Mononuclear cell (primary cell): ENCODE measurements at regions not wholly inside any gene's neighbourhood (a gene's known extent, or its start where the extent isn't known, plus 50 kb on each side); places are given as distances from the start of the nearest gene placed in this dataset.

Source experiments
- H3K27me3 ChIP-seq: 2 replicates; pipeline ENCODE4 v1.6.0; 2011; ENCODE audit warnings: low read length, control low read depth; ENCODE audit not compliant: insufficient read depth
- H3K4me1 ChIP-seq: 2 replicates; pipeline ENCODE4 v1.5.1; 2011; ENCODE audit warnings: mild to moderate bottlenecking, low read length, control low read depth; ENCODE audit not compliant: insufficient read depth
- H3K4me3 ChIP-seq: 2 replicates; pipeline ENCODE4 v1.5.1; 2011; ENCODE audit warnings: mild to moderate bottlenecking, low read length, moderate library complexity
- H3K9me3 ChIP-seq: 2 replicates; pipeline ENCODE4 v1.5.1; 2011; ENCODE audit warnings: low read depth, mild to moderate bottlenecking, control low read depth, low read length

DNA sequence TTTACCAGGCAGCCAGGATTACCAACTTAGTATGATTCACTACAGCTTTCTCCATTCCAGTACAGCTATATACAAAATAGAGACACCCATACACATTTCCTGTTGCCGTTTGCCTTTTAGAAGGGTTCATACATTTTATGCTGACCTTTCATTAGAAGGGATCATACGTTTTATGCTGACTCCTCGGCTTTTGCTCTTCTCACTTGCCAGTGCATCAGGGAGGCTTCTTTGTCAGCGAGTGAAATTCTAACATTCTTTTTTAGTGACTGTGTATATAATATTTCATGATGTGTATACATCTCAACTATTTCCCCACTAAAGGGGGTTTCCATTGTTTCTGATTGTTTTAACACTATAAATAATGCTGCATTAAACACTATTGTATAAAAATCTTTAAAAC is 552.6 kb downstream of the TRIML1 start:
- Histone ChIP-seq H3K4me3 (no peak overlapping the region), H3K4me1 (no peaks in the 10 kb centered on the region), H3K9me3 (no peaks in the 10 kb centered on the region), H3K27me3 (no peaks in the 10 kb centered on the region)

DNA sequence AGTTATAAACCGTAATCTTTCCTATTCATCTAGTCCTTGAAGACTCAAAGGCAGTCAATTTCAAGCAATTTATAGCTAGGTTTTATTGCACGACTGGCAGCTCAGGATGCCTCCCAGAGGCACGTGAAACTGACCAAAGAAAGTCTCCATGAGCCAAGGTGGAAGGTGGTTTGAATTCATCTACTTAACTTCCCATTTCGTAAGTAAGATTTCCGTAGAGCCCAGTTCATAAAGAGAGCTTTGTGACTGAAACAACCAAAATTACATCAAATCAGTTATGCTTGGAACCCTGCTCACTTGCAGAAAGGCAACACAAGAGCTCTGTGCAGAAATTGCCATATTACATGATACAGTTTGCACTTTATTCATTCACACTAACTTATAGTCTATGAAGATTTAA is 556.0 kb downstream of the TRIML1 start:
- Histone ChIP-seq H3K4me1 (no peaks in the 10 kb centered on the region), H3K27me3 (no peaks in the 10 kb centered on the region), H3K4me3 (no peak overlapping the region), H3K9me3 (no peaks in the 10 kb centered on the region)

- Histone ChIP-seq H3K9me3 (no peaks in the 10 kb centered on the region), H3K4me3 (no peak overlapping the region), H3K27me3 (no peaks in the 10 kb centered on the region), H3K4me1 (no peaks in the 10 kb centered on the region)
Measured at GRCh38 chr4:188697243-188697642, 558.0 kb downstream of the TRIML1 start.

DNA sequence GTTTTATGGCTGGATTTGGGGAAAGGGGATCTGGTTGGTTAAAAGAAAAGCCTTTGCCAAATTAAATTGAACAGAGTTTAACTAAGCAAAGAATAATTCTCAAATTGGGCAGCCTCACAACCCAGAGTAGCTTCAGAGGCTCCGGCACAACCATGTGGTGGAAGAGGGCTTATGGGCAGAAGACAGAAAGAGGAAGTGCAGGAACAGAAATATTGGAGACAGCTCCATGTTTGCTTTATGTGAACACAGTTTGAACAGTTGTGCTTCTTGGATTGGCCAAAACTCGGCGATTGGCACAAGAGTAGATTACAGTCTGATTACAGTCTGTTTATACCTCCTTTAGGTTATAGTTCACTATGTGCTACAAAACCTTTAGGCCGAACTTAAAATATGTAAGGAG is 562.7 kb downstream of the TRIML1 start:
- Histone ChIP-seq H3K4me1 (no peaks in the 10 kb centered on the region), H3K27me3 (no peaks in the 10 kb centered on the region), H3K9me3 (no peaks in the 10 kb centered on the region), H3K4me3 (no peak overlapping the region)

DNA sequence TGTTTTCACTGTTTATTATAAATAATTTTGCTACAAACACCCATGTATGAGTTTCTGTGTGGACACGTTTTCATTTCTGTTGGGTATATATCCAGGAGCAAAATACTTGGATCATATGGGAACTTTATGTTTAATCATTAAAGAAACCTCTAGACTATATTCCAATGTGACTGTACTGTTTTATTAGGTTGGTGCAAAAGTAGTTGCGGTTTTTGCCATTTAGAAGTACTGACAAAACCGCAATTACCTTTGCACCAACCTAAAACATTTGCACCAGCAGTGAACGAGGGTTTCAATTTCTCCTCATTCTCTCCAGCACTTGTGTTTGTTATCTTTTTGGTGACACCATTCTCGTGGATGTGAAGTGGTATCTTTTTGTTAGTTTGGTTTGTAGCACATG is 565.0 kb downstream of the TRIML1 start:
- no peaks in the 10 kb centered on the region for H3K9me3 ChIP-seq
- H3K4me1 ChIP-seq: no peaks in the 10 kb centered on the region
- H3K27me3 ChIP-seq: no peaks in the 10 kb centered on the region
- no peak overlapping the region for H3K4me3 ChIP-seq

DNA sequence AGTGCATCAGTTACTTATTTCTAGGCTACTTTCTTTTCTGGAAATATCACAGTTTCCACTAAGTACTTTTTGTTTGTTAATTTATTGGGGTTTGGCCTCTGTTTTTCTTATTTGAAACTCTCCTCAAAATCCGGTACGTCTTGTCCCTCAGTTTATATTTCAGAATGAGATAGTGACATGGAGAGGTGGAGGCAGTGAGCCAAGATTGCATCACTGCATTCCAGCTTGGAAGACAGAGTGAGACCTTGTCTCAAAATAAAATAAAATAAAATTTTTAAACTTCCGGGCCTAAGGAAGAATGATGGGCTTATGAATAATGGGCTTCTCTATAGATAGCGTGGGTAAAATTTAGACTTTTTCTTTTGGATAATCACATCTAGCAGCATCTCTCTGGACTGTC is 567.8 kb downstream of the TRIML1 start:
- Histone ChIP-seq H3K27me3 (no peaks in the 10 kb centered on the region), H3K9me3 (no peaks in the 10 kb centered on the region), H3K4me3 (no peak overlapping the region), H3K4me1 (no peaks in the 10 kb centered on the region)

- H3K27me3 ChIP-seq: no peaks in the 10 kb centered on the region
- no peak overlapping the region for H3K4me3 ChIP-seq
- no peaks in the 10 kb centered on the region for H3K4me1 ChIP-seq
- H3K9me3 ChIP-seq: no peaks in the 10 kb centered on the region
Measured at GRCh38 chr4:188714501-188714900, 575.3 kb downstream of the TRIML1 start.

DNA sequence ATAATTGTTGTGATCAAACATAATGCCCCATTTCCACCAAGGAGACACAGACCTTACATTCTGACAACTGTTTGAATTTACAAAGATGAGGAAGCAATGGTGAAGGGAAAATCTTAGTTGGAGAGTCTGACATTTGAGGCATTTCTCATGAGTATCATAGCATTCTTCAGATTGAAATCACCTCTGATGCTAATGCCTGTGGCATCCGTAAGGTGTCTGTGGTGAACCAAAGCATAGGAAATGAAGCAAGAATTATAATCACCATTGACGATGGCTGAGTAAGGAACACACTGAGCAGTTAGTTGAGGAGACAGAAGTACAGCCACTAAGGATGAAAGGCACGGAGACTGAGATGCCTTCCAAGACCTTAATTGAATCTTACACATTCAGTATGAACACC is 575.7 kb downstream of the TRIML1 start:
- H3K4me1 ChIP-seq: no peaks in the 10 kb centered on the region
- no peaks in the 10 kb centered on the region for H3K27me3 ChIP-seq
- no peaks in the 10 kb centered on the region for H3K9me3 ChIP-seq
- H3K4me3 ChIP-seq: no peak overlapping the region

DNA sequence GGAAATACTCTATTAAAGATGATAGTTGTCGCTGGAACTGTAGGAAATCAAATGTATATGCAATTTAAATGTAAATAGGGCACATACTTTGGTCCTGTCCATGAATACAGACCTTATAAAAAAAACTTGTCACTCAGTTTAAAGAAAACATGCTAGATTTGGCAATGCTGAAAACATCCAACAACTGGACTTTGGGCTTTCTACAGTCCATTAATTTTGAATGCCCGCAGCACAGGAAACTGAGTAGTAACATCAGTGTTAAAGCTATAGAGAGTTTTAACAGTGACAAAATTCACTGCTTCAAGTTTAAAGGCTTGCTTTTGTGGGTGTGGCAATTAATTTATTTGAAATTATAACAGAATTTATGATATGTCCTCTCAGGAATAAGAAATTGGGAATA is 578.4 kb downstream of the TRIML1 start:
- Histone ChIP-seq H3K27me3 (no peaks in the 10 kb centered on the region), H3K4me3 (no peak overlapping the region), H3K4me1 (no peaks in the 10 kb centered on the region), H3K9me3 (peaks cover 4% of the 10 kb centered on the region)

DNA sequence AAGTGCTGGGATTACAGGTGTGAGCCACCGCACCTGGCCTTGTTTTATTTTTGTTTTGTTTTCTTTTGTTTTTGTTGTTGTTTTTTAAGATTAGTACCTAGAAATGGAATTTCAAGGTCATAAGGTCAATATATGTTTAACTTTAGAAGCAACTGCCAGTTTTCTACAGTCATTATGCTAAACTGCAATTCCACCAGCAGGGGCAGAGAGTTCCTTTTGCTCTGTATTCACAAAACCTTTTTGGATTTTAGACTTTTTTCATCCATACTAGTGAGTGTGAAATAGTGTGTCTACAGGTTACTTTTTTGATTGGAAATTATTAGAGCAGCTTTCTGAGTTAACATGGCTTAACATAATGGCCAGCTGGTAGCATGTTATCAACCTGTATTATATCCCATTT is 580.6 kb downstream of the TRIML1 start:
- Histone ChIP-seq H3K27me3 (no peaks in the 10 kb centered on the region), H3K9me3 (peaks cover 4% of the 10 kb centered on the region), H3K4me3 (no peak overlapping the region), H3K4me1 (no peaks in the 10 kb centered on the region)

DNA sequence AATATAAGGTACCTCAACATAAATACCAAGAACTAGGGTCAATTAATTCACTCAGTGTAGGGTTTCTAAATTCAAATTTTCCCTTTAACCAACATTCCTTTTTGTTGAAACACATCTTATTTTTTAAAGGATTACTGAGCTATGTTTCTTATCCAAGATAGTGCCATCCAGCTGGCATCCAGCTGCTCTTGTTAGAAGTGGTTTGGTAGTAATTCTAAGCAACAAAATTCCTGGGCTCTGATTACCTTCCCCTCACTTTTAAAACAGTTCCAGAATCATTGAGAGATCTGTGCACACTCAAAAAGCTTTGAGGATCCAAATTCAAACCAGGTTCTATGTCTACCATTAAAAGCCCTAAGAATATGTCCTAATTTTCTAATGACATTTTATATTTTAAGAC is 583.7 kb downstream of the TRIML1 start:
- no peaks in the 10 kb centered on the region for H3K4me1 ChIP-seq
- no peaks in the 10 kb centered on the region for H3K27me3 ChIP-seq
- H3K4me3 ChIP-seq: no peak overlapping the region
- peaks cover 4% of the 10 kb centered on the region for H3K9me3 ChIP-seq

- no peaks in the 10 kb centered on the region for H3K4me1 ChIP-seq
- no peaks in the 10 kb centered on the region for H3K9me3 ChIP-seq
- no peak overlapping the region for H3K4me3 ChIP-seq
- no peaks in the 10 kb centered on the region for H3K27me3 ChIP-seq
Measured at GRCh38 chr4:188727746-188728145, 588.5 kb downstream of the TRIML1 start.

GRCh38 chr4:188728359-188728758 is 589.1 kb downstream of the TRIML1 start:
- no peaks in the 10 kb centered on the region for H3K9me3 ChIP-seq
- H3K4me1 ChIP-seq: no peaks in the 10 kb centered on the region
- H3K4me3 ChIP-seq: no peak overlapping the region

DNA sequence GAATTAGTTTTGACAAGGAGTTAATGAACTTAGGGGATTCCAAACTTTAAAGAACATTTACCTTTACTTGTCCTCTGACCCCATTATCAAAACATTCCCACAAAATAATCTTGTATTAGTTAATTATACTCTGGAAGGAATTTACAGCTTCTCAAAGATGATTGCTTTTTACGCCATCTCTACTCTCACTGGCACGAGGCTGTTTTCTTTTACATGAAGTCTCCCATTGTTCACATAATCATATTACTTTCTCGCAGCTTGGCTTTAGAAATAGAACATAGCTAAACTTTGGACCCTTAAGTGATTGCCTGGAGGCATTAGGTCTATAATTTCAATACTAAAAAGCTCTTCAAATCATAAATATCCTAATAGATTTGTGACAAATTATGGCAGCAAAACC is 592.9 kb downstream of the TRIML1 start:
- Histone ChIP-seq H3K4me3 (no peak overlapping the region), H3K9me3 (no peaks in the 10 kb centered on the region), H3K27me3 (no peaks in the 10 kb centered on the region), H3K4me1 (no peaks in the 10 kb centered on the region)

More at GRCh38 chr4:188728359-188728758, 589.1 kb downstream of the TRIML1 start:
- no peaks in the 10 kb centered on the region for H3K27me3 ChIP-seq

GRCh38 chr4:188735082-188735481 is 595.8 kb downstream of the TRIML1 start:
- Histone ChIP-seq H3K27me3 (no peaks in the 10 kb centered on the region), H3K9me3 (no peaks in the 10 kb centered on the region), H3K4me1 (no peaks in the 10 kb centered on the region), H3K4me3 (no peak overlapping the region)

DNA sequence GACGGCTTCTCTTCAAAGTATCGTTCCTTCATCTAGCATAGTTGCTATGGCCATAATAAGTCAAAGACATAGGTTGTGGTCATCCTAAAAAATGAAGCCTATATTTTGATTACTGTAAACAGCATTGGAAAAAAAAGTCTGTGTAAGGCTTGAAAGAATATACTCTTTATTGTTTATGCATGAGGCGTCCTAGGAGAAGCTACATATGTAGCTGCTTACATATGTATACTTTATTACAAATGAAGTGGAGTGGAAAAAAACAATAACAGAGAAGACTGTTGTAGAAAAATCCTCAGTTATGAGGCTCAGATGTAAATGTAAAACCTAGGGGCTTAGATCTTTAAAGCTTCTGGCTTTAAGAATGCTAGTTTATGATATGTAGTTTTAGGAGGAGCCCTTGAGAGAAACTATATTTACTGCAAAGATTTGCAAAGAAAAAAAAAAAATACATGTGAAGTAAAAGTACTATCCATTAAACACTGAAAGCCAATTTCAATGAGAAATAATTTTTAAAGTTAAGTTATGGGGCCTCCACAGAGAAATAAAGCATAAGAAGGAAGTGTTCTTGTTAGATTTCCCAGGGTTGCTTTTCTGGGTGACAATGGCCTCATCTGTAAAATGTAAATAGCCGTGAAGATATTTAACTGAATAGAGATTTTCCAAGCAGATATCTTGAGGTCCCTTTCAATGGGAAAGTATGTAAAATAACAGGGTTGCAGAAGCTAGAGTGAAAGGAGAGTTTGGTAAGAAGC is 598.2 kb downstream of the TRIML1 start:
- Histone ChIP-seq H3K4me1 (no peaks in the 10 kb centered on the region), H3K9me3 (no peaks in the 10 kb centered on the region), H3K4me3 (no peak overlapping the region), H3K27me3 (no peaks in the 10 kb centered on the region)
